NB4 (cell line): ENCODE measurements at regions not wholly inside any gene's neighbourhood (a gene's known extent, or its start where the extent isn't known, plus 50 kb on each side); places are given as distances from the start of the nearest gene placed in this dataset.

Source experiments
- CTCF ChIP-seq: IDR thresholded peaks from one replicate; pipeline ENCODE4 v1.5.1; 2012; ENCODE audit warnings: low read depth, low read length
- MYC ChIP-seq: IDR thresholded peaks from 2 replicates; pipeline ENCODE4 v1.6.1; 2011; ENCODE audit warnings: low read depth, low read length
- POLR2A ChIP-seq: IDR thresholded peaks from 2 replicates; pipeline ENCODE4 v1.6.1; 2011; ENCODE audit warnings: mild to moderate bottlenecking; ENCODE audit not compliant: insufficient read length; ENCODE audit errors: extremely low read depth

GRCh38 chr10:128744811-128745305 is 618.6 kb upstream of the MKI67 start:
- TF ChIP-seq CTCF: no peak
- no peak for TF ChIP-seq POLR2A
- TF ChIP-seq MYC: no peak
